ENCODE measurements at regions not wholly inside any gene's neighbourhood (a gene's known extent, or its start where the extent isn't known, plus 50 kb on each side); places are given as distances from the start of the nearest gene placed in this dataset.

GRCh38 chr4:67220861-67221260 lies 324.4 kb downstream of the CENPC start:
- intact Hi-C loops (cut with DNase I), result no loop called here
- TF ChIP-seq EP300 (IDR thresholded peaks at IDR 0.05) (no peak), POLR2A (IDR thresholded peaks at IDR 0.05; ENCODE audit: low read depth) (no peak), CTCF (IDR thresholded peaks at IDR 0.05) (no peak), POLR2AphosphoS5 (IDR thresholded peaks at IDR 0.05) (no peak)
- Histone ChIP-seq H3K27ac (replicated peaks in 1 of 4) (no peak overlapping the region), H3K27me3 (no peaks in the 10 kb centered on the region), H3K4me3 (no peak overlapping the region), H3K4me1 (no peaks in the 10 kb centered on the region), H3K36me3 (no peaks in the 10 kb centered on the region), H3K9me3 (no peaks in the 10 kb centered on the region)
- no peak for DNase-seq (ENCODE audit: extremely low spot score)
- 52% methylated on average over 2 of the region's 2 CpGs for WGBS

GRCh38 chr4:67218883-67219282 lies 326.4 kb downstream of the CENPC start:
- no peak for DNase-seq (ENCODE audit: extremely low spot score)
- TF ChIP-seq POLR2A (IDR thresholded peaks at IDR 0.05; ENCODE audit: low read depth), result no peak
- TF ChIP-seq CTCF (IDR thresholded peaks at IDR 0.05), result no peak
- no peak for TF ChIP-seq POLR2AphosphoS5 (IDR thresholded peaks at IDR 0.05)
- no peak for TF ChIP-seq EP300 (IDR thresholded peaks at IDR 0.05)
- H3K36me3 ChIP-seq, result no peaks in the 10 kb centered on the region
- WGBS, result 90% methylated on average over 1 of the region's 1 CpG
- no peaks in the 10 kb centered on the region for H3K9me3 ChIP-seq
- no peak overlapping the region for H3K4me3 ChIP-seq
- intact Hi-C loops (cut with DNase I), result no loop called here
- no peaks in the 10 kb centered on the region for H3K4me1 ChIP-seq
- H3K27me3 ChIP-seq, result no peaks in the 10 kb centered on the region
- H3K27ac ChIP-seq (replicated peaks in 1 of 4), result no peak overlapping the region

- intact Hi-C loops (cut with DNase I), result no loop called here
- WGBS, result 71% methylated on average over 5 of the region's 5 CpGs
Measured at GRCh38 chr4:67207941-67208441, 337.3 kb downstream of the CENPC start.

GRCh38 chr4:67204441-67204840 lies 340.9 kb downstream of the CENPC start:
- DNase-seq (ENCODE audit: extremely low spot score), result no peak

More at GRCh38 chr4:67207941-67208441, 337.3 kb downstream of the CENPC start:
- no peaks in the 10 kb centered on the region for H3K4me1 ChIP-seq
- no peaks in the 10 kb centered on the region for H3K9me3 ChIP-seq
- H3K27ac ChIP-seq (replicated peaks in 1 of 4), result no peak overlapping the region
- DNase-seq (ENCODE audit: extremely low spot score), result no peak
- no peak overlapping the region for H3K4me3 ChIP-seq
- H3K27me3 ChIP-seq, result no peaks in the 10 kb centered on the region
- TF ChIP-seq EP300 (IDR thresholded peaks at IDR 0.05) (no peak), POLR2A (IDR thresholded peaks at IDR 0.05; ENCODE audit: low read depth) (no peak), POLR2AphosphoS5 (IDR thresholded peaks at IDR 0.05) (no peak), CTCF (IDR thresholded peaks at IDR 0.05) (no peak)
- no peaks in the 10 kb centered on the region for H3K36me3 ChIP-seq

More at GRCh38 chr4:67204441-67204840, 340.9 kb downstream of the CENPC start:
- Histone ChIP-seq H3K36me3 (no peaks in the 10 kb centered on the region), H3K4me1 (no peaks in the 10 kb centered on the region), H3K4me3 (no peak overlapping the region), H3K27me3 (no peaks in the 10 kb centered on the region), H3K9me3 (no peaks in the 10 kb centered on the region), H3K27ac (replicated peaks in 1 of 4) (no peak overlapping the region)
- TF ChIP-seq POLR2AphosphoS5 (IDR thresholded peaks at IDR 0.05) (no peak), POLR2A (IDR thresholded peaks at IDR 0.05; ENCODE audit: low read depth) (no peak), EP300 (IDR thresholded peaks at IDR 0.05) (no peak), CTCF (IDR thresholded peaks at IDR 0.05) (no peak)
- intact Hi-C loops (cut with DNase I), result no loop called here

All from esophagus muscularis mucosa (tissue), 4 donors.